ENCODE measurements at regions not wholly inside any gene's neighbourhood (a gene's known extent, or its start where the extent isn't known, plus 50 kb on each side); places are given as distances from the start of the nearest gene placed in this dataset.

- no peak for TF ChIP-seq SIN3A (conservative IDR thresholded peaks at IDR 0.05 in 1 of 2, IDR thresholded peaks at IDR 0.05 in 1 of 2; ENCODE audit: low read depth in 1 of 2, low read length in 2 of 2)
- TF ChIP-seq CHD2 (IDR thresholded peaks at IDR 0.05; ENCODE audit: low read length) = no peak
These were observed 117.6 kb upstream of the ZFP64 start for GRCh38 chr20:52309181-52309580.

Data from H1 (cell line).